ENCODE measurements at regions not wholly inside any gene's neighbourhood (a gene's known extent, or its start where the extent isn't known, plus 50 kb on each side); places are given as distances from the start of the nearest gene placed in this dataset.

- H3K9ac ChIP-seq: no peak overlapping the region
- peaks cover 16% of the 10 kb centered on the region for H3K4me1 ChIP-seq (ENCODE audit: low read depth, poor library complexity, severe bottlenecking)
- H3K36me3 ChIP-seq (ENCODE audit: insufficient read depth): no peaks in the 10 kb centered on the region
- TF ChIP-seq, protein P1, sequence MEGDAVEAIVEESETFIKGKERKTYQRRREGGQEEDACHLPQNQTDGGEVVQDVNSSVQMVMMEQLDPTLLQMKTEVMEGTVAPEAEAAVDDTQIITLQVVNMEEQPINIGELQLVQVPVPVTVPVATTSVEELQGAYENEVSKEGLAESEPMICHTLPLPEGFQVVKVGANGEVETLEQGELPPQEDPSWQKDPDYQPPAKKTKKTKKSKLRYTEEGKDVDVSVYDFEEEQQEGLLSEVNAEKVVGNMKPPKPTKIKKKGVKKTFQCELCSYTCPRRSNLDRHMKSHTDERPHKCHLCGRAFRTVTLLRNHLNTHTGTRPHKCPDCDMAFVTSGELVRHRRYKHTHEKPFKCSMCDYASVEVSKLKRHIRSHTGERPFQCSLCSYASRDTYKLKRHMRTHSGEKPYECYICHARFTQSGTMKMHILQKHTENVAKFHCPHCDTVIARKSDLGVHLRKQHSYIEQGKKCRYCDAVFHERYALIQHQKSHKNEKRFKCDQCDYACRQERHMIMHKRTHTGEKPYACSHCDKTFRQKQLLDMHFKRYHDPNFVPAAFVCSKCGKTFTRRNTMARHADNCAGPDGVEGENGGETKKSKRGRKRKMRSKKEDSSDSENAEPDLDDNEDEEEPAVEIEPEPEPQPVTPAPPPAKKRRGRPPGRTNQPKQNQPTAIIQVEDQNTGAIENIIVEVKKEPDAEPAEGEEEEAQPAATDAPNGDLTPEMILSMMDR (conservative IDR thresholded peaks at IDR 0.05; ENCODE audit: low read depth, low read length): no peak
- H3K4me3 ChIP-seq (IDR thresholded peaks at IDR 0.05; ENCODE audit: insufficient read depth, low read depth, low read length): no peak overlapping the region
- no peak overlapping the region for H3K27ac ChIP-seq
- no peak overlapping the region for H3K4me2 ChIP-seq
- H2AFZ ChIP-seq (ENCODE audit: low read depth): no peak overlapping the region
- no peaks in the 10 kb centered on the region for H3K27me3 ChIP-seq (ENCODE audit: insufficient read depth, low read depth)
- H4K20me1 ChIP-seq (ENCODE audit: insufficient read depth): no peaks in the 10 kb centered on the region
- no peaks in the 10 kb centered on the region for H3K79me2 ChIP-seq (ENCODE audit: insufficient read depth, low read depth)
Observed at GRCh38 chr2:163011000-163011399, 172.4 kb upstream of the KCNH7 start.

GRCh38 chr2:163008642-163009041 is 170.1 kb upstream of the KCNH7 start:
- Histone ChIP-seq H3K27me3 (ENCODE audit: insufficient read depth, low read depth) (no peaks in the 10 kb centered on the region), H3K4me3 (IDR thresholded peaks at IDR 0.05; ENCODE audit: insufficient read depth, low read depth, low read length) (no peak overlapping the region)
- TF ChIP-seq, protein P1 (conservative IDR thresholded peaks at IDR 0.05; ENCODE audit: low read depth, low read length): no peak

GRCh38 chr2:162994718-162995117 is 156.2 kb upstream of the KCNH7 start:
- Histone ChIP-seq H3K4me2 (no peak overlapping the region), H3K79me2 (ENCODE audit: insufficient read depth, low read depth) (no peaks in the 10 kb centered on the region), H3K9ac (no peak overlapping the region), H3K4me3 (IDR thresholded peaks at IDR 0.05; ENCODE audit: insufficient read depth, low read depth, low read length) (no peak overlapping the region), H3K27me3 (ENCODE audit: insufficient read depth, low read depth) (no peaks in the 10 kb centered on the region), H3K36me3 (ENCODE audit: insufficient read depth) (no peaks in the 10 kb centered on the region), H3K27ac (no peak overlapping the region), H2AFZ (ENCODE audit: low read depth) (no peak overlapping the region), H4K20me1 (ENCODE audit: insufficient read depth) (no peaks in the 10 kb centered on the region), H3K4me1 (ENCODE audit: low read depth, poor library complexity, severe bottlenecking) (peaks cover 8% of the 10 kb centered on the region)
- TF ChIP-seq, protein P1 (conservative IDR thresholded peaks at IDR 0.05; ENCODE audit: low read depth, low read length): no peak

More at GRCh38 chr2:163008642-163009041, 170.1 kb upstream of the KCNH7 start:
- H3K27ac ChIP-seq: no peak overlapping the region; the same call in 1 of the 2 replicates
- H3K4me1 ChIP-seq (ENCODE audit: low read depth, poor library complexity, severe bottlenecking): peaks cover 16% of the 10 kb centered on the region
- H4K20me1 ChIP-seq (ENCODE audit: insufficient read depth): no peaks in the 10 kb centered on the region
- no peaks in the 10 kb centered on the region for H3K36me3 ChIP-seq (ENCODE audit: insufficient read depth)
- no peaks in the 10 kb centered on the region for H3K79me2 ChIP-seq (ENCODE audit: insufficient read depth, low read depth)
- H3K4me2 ChIP-seq: peak overlapping the region; percentile 7; the same call in 1 of the 2 replicates
- no peak overlapping the region for H2AFZ ChIP-seq (ENCODE audit: low read depth)
- no peak overlapping the region for H3K9ac ChIP-seq

DNA sequence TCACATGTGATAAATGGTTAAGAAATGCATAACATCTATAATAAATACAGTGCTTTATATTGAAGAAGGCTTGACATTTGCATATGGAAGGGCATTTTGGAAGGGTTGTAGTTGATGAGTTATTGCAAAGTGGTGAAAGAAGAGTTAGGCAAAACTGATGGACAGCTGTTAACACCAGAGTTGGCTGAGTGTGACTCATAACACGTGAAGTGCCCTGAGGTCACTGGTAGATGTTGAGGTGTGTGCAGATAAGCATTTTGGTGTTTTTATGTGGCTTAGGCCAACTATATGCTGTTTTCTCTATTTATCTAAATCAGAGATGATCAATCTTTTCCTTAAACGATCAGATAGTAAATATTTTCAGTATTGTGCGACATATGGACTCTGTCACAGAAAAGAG is 154.3 kb upstream of the KCNH7 start:
- H3K27ac ChIP-seq: no peak overlapping the region
- no peak overlapping the region for H2AFZ ChIP-seq (ENCODE audit: low read depth)
- H3K4me3 ChIP-seq (IDR thresholded peaks at IDR 0.05; ENCODE audit: insufficient read depth, low read depth, low read length): no peak overlapping the region
- H3K4me1 ChIP-seq (ENCODE audit: low read depth, poor library complexity, severe bottlenecking): peaks cover 14% of the 10 kb centered on the region
- no peaks in the 10 kb centered on the region for H3K79me2 ChIP-seq (ENCODE audit: insufficient read depth, low read depth)
- H3K36me3 ChIP-seq (ENCODE audit: insufficient read depth): no peaks in the 10 kb centered on the region
- no peaks in the 10 kb centered on the region for H4K20me1 ChIP-seq (ENCODE audit: insufficient read depth)
- H3K27me3 ChIP-seq (ENCODE audit: insufficient read depth, low read depth): no peaks in the 10 kb centered on the region
- TF ChIP-seq, protein P1 (conservative IDR thresholded peaks at IDR 0.05; ENCODE audit: low read depth, low read length): no peak
- H3K9ac ChIP-seq: no peak overlapping the region
- no peak overlapping the region for H3K4me2 ChIP-seq
